ENCODE measurements at regions not wholly inside any gene's neighbourhood (a gene's known extent, or its start where the extent isn't known, plus 50 kb on each side); places are given as distances from the start of the nearest gene placed in this dataset.

DNA sequence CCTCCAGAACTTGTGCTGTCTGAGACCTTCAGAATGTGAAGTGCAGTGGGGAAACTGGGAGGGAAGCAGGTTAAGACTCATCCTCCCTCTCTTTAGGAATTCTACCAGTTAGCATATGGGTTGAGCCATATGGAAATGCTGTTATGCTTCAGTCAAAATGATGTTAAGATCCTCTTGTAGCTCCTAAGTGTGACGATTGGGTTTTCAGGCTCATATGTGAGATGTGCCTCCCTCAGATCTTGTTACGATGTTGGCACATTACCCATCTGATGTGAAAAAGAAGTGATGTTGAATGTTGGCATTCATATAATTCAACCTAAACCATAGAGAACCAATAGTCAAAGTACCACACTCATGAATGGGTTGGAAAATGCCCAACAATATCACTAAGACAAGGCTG, 67.8 kb upstream of the IPO5 start:
- Mint-ChIP-seq H3K4me3 (no peak overlapping the region), H3K27ac (no peak overlapping the region), H3K4me1 (peaks cover 1% of the 10 kb centered on the region; the same call in 1 of the 3 replicates), H3K36me3 (ENCODE audit: low read depth) (no peaks in the 10 kb centered on the region; the same call in 2 of the 3 replicates), H3K27me3 (ENCODE audit: insufficient read depth, low read depth, poor library complexity) (peaks cover 9% of the 10 kb centered on the region), H3K9me3 (no peaks in the 10 kb centered on the region; the same call in 2 of the 3 replicates)
- no peak for ATAC-seq
- no peaks in the 10 kb centered on the region for H3K27me3 ChIP-seq (ENCODE audit: insufficient read depth)
- H3K4me2 ChIP-seq: no peak overlapping the region
- no peaks in the 10 kb centered on the region for H4K20me1 ChIP-seq (replicated peaks; ENCODE audit: insufficient read depth)
- no peaks in the 10 kb centered on the region for H3K4me1 ChIP-seq (ENCODE audit: insufficient read depth)
- no peaks in the 10 kb centered on the region for H3K36me3 ChIP-seq (ENCODE audit: insufficient read depth)
- no peaks in the 10 kb centered on the region for H3F3A ChIP-seq (replicated peaks; ENCODE audit: low read depth)
- TF ChIP-seq, protein P1, sequence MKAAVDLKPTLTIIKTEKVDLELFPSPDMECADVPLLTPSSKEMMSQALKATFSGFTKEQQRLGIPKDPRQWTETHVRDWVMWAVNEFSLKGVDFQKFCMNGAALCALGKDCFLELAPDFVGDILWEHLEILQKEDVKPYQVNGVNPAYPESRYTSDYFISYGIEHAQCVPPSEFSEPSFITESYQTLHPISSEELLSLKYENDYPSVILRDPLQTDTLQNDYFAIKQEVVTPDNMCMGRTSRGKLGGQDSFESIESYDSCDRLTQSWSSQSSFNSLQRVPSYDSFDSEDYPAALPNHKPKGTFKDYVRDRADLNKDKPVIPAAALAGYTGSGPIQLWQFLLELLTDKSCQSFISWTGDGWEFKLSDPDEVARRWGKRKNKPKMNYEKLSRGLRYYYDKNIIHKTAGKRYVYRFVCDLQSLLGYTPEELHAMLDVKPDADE (IDR thresholded peaks at IDR 0.05): no peak
- TF ChIP-seq JUNB (IDR thresholded peaks at IDR 0.05; ENCODE audit: unreplicated experiment): no peak
- no peak for TF ChIP-seq EZH2 (IDR thresholded peaks at IDR 0.05; ENCODE audit: low read depth, unreplicated experiment)
- TF ChIP-seq, protein P2, sequence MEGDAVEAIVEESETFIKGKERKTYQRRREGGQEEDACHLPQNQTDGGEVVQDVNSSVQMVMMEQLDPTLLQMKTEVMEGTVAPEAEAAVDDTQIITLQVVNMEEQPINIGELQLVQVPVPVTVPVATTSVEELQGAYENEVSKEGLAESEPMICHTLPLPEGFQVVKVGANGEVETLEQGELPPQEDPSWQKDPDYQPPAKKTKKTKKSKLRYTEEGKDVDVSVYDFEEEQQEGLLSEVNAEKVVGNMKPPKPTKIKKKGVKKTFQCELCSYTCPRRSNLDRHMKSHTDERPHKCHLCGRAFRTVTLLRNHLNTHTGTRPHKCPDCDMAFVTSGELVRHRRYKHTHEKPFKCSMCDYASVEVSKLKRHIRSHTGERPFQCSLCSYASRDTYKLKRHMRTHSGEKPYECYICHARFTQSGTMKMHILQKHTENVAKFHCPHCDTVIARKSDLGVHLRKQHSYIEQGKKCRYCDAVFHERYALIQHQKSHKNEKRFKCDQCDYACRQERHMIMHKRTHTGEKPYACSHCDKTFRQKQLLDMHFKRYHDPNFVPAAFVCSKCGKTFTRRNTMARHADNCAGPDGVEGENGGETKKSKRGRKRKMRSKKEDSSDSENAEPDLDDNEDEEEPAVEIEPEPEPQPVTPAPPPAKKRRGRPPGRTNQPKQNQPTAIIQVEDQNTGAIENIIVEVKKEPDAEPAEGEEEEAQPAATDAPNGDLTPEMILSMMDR (conservative IDR thresholded peaks at IDR 0.05; ENCODE audit: low read depth in 2 of 2): no peak
- TF ChIP-seq ZNF114 (CRISPR knock-in tag; IDR thresholded peaks at IDR 0.05): no peak
- TF ChIP-seq, protein P3, sequence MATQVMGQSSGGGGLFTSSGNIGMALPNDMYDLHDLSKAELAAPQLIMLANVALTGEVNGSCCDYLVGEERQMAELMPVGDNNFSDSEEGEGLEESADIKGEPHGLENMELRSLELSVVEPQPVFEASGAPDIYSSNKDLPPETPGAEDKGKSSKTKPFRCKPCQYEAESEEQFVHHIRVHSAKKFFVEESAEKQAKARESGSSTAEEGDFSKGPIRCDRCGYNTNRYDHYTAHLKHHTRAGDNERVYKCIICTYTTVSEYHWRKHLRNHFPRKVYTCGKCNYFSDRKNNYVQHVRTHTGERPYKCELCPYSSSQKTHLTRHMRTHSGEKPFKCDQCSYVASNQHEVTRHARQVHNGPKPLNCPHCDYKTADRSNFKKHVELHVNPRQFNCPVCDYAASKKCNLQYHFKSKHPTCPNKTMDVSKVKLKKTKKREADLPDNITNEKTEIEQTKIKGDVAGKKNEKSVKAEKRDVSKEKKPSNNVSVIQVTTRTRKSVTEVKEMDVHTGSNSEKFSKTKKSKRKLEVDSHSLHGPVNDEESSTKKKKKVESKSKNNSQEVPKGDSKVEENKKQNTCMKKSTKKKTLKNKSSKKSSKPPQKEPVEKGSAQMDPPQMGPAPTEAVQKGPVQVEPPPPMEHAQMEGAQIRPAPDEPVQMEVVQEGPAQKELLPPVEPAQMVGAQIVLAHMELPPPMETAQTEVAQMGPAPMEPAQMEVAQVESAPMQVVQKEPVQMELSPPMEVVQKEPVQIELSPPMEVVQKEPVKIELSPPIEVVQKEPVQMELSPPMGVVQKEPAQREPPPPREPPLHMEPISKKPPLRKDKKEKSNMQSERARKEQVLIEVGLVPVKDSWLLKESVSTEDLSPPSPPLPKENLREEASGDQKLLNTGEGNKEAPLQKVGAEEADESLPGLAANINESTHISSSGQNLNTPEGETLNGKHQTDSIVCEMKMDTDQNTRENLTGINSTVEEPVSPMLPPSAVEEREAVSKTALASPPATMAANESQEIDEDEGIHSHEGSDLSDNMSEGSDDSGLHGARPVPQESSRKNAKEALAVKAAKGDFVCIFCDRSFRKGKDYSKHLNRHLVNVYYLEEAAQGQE (IDR thresholded peaks at IDR 0.05; ENCODE audit: unreplicated experiment): no peak
- no peak for TF ChIP-seq EZH2phosphoT487 (IDR thresholded peaks at IDR 0.05; ENCODE audit: unreplicated experiment)
- TF ChIP-seq, protein P4, sequence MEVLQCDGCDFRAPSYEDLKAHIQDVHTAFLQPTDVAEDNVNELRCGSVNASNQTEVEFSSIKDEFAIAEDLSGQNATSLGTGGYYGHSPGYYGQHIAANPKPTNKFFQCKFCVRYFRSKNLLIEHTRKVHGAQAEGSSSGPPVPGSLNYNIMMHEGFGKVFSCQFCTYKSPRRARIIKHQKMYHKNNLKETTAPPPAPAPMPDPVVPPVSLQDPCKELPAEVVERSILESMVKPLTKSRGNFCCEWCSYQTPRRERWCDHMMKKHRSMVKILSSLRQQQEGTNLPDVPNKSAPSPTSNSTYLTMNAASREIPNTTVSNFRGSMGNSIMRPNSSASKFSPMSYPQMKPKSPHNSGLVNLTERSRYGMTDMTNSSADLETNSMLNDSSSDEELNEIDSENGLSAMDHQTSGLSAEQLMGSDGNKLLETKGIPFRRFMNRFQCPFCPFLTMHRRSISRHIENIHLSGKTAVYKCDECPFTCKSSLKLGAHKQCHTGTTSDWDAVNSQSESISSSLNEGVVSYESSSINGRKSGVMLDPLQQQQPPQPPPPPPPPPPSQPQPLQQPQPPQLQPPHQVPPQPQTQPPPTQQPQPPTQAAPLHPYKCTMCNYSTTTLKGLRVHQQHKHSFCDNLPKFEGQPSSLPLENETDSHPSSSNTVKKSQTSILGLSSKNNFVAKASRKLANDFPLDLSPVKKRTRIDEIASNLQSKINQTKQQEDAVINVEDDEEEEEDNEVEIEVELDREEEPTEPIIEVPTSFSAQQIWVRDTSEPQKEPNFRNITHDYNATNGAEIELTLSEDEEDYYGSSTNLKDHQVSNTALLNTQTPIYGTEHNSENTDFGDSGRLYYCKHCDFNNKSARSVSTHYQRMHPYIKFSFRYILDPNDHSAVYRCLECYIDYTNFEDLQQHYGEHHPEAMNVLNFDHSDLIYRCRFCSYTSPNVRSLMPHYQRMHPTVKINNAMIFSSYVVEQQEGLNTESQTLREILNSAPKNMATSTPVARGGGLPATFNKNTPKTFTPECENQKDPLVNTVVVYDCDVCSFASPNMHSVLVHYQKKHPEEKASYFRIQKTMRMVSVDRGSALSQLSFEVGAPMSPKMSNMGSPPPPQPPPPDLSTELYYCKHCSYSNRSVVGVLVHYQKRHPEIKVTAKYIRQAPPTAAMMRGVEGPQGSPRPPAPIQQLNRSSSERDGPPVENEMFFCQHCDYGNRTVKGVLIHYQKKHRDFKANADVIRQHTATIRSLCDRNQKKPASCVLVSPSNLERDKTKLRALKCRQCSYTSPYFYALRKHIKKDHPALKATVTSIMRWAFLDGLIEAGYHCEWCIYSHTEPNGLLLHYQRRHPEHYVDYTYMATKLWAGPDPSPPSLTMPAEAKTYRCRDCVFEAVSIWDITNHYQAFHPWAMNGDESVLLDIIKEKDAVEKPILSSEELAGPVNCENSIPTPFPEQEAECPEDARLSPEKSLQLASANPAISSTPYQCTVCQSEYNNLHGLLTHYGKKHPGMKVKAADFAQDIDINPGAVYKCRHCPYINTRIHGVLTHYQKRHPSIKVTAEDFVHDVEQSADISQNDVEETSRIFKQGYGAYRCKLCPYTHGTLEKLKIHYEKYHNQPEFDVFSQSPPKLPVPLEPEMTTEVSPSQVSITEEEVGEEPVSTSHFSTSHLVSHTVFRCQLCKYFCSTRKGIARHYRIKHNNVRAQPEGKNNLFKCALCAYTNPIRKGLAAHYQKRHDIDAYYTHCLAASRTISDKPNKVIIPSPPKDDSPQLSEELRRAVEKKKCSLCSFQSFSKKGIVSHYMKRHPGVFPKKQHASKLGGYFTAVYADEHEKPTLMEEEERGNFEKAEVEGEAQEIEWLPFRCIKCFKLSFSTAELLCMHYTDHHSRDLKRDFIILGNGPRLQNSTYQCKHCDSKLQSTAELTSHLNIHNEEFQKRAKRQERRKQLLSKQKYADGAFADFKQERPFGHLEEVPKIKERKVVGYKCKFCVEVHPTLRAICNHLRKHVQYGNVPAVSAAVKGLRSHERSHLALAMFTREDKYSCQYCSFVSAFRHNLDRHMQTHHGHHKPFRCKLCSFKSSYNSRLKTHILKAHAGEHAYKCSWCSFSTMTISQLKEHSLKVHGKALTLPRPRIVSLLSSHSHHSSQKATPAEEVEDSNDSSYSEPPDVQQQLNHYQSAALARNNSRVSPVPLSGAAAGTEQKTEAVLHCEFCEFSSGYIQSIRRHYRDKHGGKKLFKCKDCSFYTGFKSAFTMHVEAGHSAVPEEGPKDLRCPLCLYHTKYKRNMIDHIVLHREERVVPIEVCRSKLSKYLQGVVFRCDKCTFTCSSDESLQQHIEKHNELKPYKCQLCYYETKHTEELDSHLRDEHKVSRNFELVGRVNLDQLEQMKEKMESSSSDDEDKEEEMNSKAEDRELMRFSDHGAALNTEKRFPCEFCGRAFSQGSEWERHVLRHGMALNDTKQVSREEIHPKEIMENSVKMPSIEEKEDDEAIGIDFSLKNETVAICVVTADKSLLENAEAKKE (CRISPR knock-in tag; IDR thresholded peaks at IDR 0.05): no peak
- no peak for TF ChIP-seq POLR2AphosphoS5 (IDR thresholded peaks at IDR 0.05; ENCODE audit: low read depth)
- TF ChIP-seq NANOG (IDR thresholded peaks at IDR 0.05; ENCODE audit: borderline replicate concordance): no peak
- no peak for TF ChIP-seq STAT1 (IDR thresholded peaks at IDR 0.05; ENCODE audit: unreplicated experiment)
- no peak for TF ChIP-seq CREB1 (CRISPR knock-in tag; IDR thresholded peaks at IDR 0.05; ENCODE audit: low read depth)
- TF ChIP-seq ZNF331 (CRISPR knock-in tag; IDR thresholded peaks at IDR 0.05; ENCODE audit: low read depth): no peak
- no peak overlapping the region for H3K27ac ChIP-seq (ENCODE audit: low read depth)
- H3K4me3 ChIP-seq: no peak overlapping the region
- H2AFZ ChIP-seq: no peak overlapping the region
- DNase-seq (ENCODE audit: low spot score): no peak
- H3K79me2 ChIP-seq (replicated peaks; ENCODE audit: insufficient read depth): no peaks in the 10 kb centered on the region
- H3K9me2 ChIP-seq (ENCODE audit: insufficient read depth): peaks cover 17% of the 10 kb centered on the region
